ENCODE measurements at regions not wholly inside any gene's neighbourhood (a gene's known extent, or its start where the extent isn't known, plus 50 kb on each side); places are given as distances from the start of the nearest gene placed in this dataset.

GRCh38 chr2:195396479-195396878 is 260.5 kb upstream of the SLC39A10 start:
- no peak for DNase-seq

DNA sequence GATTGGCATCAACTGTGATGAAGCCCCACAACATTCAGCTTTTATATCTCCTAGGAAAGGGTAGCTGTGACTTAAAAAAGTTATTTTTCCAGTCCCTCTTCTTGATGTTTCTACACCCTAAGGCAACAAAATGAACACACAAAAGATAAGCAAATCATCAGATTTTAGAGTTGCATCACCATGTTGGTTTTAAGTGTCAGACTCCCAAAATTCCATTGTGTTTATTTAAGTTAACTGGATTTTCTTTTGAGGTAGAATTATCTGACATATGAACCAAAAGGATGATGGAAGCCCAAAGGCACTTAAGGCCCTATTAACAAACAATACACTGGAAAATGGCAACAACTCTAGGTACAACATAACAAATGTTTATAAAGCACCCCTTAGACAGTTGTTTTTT is 261.7 kb upstream of the SLC39A10 start:
- no peak for DNase-seq

GRCh38 chr2:195392446-195393336 is 264.3 kb upstream of the SLC39A10 start:
- no peak for DNase-seq

DNA sequence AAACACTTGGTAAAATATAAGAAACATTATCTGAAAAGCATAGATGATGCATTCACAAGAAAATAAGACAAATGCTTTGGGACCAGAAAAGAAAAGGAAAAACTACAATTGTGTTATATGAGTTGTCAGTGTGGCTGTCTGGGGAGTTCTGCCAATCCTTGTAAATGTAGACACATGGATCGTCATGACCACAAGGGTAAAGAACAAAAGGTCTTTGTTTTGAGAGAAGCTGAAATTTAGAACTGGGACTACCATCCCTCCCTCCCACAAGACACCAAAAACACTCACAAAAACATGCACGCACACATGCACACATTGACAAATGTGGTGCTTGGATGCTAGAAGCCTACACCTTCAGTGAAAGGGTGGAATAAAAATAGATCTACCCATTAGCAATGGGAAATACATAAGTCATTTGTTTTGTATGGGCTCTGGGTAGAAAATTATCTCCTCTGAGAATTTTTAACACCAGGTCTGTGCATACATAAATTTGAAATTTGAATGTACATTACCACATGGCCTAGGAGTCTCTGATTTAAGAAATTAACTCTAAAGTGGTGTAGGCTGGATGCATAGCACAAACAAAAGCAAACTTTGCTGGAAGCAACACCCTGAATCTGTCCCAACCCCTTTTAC is 266.2 kb upstream of the SLC39A10 start:
- DNase-seq, result no peak

GRCh38 chr2:195388028-195388427 is 269.0 kb upstream of the SLC39A10 start:
- DNase-seq, result no peak

- DNase-seq, result no peak
Measured at GRCh38 chr2:195382186-195382585, 274.8 kb upstream of the SLC39A10 start.

DNA sequence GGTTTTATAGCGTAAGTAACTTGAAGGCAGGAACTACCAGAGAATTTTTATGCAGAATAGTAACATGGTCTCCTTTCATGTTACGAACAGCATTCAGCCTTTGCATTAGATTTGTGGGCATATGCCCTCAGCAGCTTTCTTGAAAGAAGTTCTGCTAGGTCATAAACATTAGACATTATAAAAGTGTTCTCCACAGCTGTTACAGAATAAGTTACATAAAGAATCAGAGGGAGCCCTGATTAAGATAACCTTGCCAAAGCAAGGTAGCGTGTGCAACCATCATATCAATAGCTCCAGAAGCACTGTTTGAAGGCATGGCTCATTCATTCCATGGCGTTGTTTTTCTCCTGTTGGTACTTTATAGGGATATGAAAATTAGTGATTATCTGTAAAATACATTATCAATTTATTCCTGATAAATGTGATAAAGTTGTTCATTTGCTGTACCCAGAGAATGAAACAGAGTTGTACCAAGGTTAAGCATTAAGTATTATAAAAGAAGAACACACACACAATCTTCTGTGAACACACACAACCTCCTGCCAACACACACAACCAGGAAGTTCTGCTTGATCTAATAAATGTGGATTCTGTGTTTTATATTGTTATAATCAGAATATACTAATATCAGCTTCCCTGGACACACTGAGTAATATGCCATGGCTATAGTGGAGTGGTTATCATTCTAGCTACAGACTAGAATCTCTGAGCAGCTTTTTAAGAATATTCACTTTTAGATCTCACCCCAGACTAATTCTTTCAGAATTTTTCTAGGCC is 286.7 kb upstream of the SLC39A10 start:
- DNase-seq, result no peak

GRCh38 chr2:195369218-195369587 is 287.8 kb upstream of the SLC39A10 start:
- DNase-seq, result no peak

- no peak for DNase-seq
Measured at GRCh38 chr2:195368249-195369217, 288.5 kb upstream of the SLC39A10 start.

- no peak for DNase-seq
Measured at GRCh38 chr2:195367809-195368208, 289.2 kb upstream of the SLC39A10 start.

DNA sequence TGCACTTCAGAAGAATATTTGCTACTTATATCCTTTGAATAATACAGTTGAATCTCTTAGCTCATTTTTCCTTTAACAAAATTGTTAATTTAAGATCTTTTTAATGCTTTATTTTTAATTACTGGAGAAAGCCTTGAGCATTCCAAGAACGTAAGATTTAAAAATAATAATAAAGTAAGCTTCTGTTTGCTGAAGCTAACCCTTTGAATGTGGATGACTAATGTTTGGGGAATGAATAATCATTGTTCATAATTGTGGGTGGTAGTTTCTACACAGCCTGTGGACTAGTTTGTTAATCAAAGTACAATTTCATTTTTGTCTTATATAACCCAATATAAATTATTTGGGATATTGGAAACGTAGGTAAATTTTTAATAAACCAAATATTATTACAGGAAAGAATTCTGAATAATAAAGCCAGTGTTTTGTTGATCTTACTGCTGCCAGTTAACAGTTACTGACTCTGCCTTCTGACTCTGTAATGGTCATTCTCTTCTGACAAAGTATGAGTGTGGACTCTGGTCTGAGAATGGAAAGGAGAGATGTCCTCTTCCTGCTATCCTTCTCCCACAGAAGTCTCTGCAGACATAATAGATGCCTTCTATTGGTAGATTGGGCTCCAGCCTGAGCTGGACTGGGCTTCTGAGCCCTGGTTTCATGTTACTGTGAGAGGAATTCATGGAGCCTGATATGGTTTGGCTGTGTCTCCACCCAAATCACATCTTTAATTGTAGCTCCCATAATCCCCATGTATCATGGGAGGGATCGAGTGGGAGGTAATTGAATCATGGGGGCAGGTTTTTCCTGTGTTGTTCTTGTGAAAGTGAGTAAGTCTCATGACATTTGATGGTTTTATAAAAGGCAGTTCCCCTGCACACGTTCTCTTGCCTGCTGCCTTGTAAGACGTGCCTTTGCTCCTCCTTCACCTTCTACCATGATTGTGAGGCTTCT is 292.7 kb upstream of the SLC39A10 start:
- no peak for DNase-seq

- no peak for DNase-seq
Measured at GRCh38 chr2:195363496-195363895, 293.5 kb upstream of the SLC39A10 start.

DNA sequence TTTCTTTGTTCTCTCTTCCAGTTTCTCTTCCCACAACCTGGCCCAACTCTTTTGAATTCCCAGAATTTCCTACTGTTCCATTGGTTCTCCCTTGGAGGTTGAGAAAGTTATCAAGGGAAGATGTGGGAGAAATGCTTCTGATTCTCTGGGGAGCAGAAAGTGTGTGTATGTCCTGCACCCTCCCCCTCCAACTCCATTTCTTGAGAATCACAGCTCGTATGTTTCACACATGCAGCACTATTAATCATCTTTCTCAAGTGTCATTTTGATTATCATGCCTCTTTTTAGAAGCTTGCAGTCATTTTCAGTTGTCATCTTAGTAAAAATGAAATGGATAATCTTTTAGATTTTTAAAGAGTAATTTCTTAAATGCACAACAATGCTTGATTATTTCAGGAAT is 296.8 kb upstream of the SLC39A10 start:
- DNase-seq, result no peak

GRCh38 chr2:195359043-195359735 is 297.8 kb upstream of the SLC39A10 start:
- no peak for DNase-seq

GRCh38 chr2:195356920-195357440 is 300.0 kb upstream of the SLC39A10 start:
- DNase-seq, result no peak

DNA sequence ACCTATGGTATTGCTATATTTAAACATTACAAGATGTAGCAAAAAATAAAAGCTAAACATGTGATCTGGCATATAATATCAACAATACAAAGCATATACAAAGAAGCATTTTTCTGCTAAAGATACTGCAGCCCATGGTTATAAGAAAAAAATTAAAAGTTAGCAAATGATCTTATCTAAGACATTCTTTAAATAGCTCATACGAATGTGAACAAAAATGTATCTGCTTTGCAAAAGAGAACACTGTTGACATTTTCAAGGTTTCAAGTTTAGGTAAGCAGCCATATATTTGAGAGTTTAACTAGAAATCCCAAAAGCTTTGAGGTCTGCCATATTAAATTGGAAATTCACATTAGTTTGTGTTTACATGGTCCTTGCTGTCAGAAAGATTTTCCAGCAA is 301.0 kb upstream of the SLC39A10 start:
- no peak for DNase-seq

- no peak for DNase-seq
Measured at GRCh38 chr2:195352581-195352980, 304.4 kb upstream of the SLC39A10 start.

GRCh38 chr2:195343942-195344530 is 313.0 kb upstream of the SLC39A10 start:
- no peak for DNase-seq

DNA sequence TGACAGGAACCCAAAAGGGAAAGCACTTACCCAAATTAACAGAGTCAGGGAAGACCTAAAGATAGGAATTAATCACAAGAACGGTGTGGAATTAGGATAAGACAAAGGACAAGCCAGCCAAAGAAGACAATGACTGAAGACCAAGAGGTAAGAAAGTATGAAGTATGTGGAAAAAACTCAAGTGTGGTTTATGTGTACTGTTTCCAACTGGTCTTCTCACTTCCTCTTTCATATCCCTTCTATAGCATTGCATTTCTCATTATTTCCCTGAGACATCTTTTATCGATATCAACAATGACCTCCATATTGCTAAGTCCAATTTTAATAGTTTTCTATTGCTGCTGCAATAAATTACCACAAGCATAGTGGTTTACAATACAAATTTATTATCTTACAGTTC is 313.5 kb upstream of the SLC39A10 start:
- no peak for DNase-seq

DNA sequence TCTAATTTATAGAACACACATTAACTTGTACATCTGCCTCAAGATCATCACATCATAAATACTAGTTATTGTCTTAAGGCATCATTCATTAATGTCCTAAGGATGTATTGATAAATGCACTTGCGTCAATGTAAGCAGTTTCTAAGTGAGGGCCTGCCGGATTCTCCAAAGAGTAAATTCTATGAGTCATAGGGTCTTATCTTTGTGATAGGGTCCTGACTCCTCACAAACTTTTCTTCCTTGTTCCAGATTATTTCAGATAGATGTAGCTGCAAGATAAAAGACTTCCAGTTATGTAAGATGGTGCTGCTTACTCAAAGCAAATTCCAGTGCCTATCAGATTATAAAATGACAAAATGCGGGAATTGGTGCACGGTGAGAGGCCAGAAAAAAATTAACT is 315.0 kb upstream of the SLC39A10 start:
- no peak for DNase-seq
